Spleen (tissue), 7 donors: ENCODE measurements at regions not wholly inside any gene's neighbourhood (a gene's known extent, or its start where the extent isn't known, plus 50 kb on each side); places are given as distances from the start of the nearest gene placed in this dataset.

Experiments
- POLR2A ChIP-seq, 3 donors: fragments of 450-650 bp; IDR thresholded peaks; one replicate each; pipeline ENCODE4 v1.5.1; 2017; ENCODE audit warnings: antibody characterized with exemption in 3 of 3, mild to moderate bottlenecking in 1 of 3
- TF ChIP-seq, protein P1 (sequence below), 11 experiments: fragments of 200-600 bp in 7 of 11; fragments of 450-650 bp in 4 of 11; sonication (generic) in 4 of 11; IDR thresholded peaks in 8 of 11; conservative IDR thresholded peaks in 3 of 11; 1 replicate in 7 of 11; 2 replicates in 4 of 11; pipeline versions ENCODE4 v1.4.0 to v1.8.0; 2016 to 2021; ENCODE audit warnings: antibody characterized with exemption in 11 of 11, inconsistent platforms in 4 of 11, mild to moderate bottlenecking in 1 of 11
- donor health status: DM: no; HTN: no; CAD: no; lungs with moderate emphysema.
- donor health status: DM: no; HTN: no; CAD: no.
- donor health status: DM: no; HTN: no; CAD: no.

DNA sequence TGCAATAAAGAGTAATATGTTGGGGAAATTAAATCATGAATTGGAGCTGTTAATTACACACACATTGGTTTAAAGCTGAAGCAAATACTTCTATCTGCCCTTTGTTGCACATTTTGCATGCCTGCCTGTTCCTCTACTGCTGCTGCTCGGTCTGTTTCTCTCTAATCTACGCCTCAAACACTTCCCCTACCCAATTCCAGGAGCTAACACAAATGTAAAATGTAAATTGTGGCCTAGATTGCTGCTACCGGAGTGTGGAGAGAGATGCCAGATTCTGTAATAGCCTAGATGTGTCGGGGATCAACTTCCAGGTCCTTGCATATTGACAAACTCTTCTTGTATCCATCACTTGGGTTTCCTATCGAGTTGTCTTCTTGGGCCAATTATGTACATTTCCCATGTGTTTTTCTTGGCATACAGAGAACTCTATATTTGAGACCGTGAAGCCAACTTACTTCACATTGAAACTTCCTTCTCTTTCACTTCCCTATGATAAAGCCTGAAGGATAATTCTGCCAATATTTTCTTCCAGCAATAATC, 450.4 kb upstream of the NR2F2 start:
- TF ChIP-seq POLR2A (IDR thresholded peaks at IDR 0.05): no peak
- TF ChIP-seq, protein P1, sequence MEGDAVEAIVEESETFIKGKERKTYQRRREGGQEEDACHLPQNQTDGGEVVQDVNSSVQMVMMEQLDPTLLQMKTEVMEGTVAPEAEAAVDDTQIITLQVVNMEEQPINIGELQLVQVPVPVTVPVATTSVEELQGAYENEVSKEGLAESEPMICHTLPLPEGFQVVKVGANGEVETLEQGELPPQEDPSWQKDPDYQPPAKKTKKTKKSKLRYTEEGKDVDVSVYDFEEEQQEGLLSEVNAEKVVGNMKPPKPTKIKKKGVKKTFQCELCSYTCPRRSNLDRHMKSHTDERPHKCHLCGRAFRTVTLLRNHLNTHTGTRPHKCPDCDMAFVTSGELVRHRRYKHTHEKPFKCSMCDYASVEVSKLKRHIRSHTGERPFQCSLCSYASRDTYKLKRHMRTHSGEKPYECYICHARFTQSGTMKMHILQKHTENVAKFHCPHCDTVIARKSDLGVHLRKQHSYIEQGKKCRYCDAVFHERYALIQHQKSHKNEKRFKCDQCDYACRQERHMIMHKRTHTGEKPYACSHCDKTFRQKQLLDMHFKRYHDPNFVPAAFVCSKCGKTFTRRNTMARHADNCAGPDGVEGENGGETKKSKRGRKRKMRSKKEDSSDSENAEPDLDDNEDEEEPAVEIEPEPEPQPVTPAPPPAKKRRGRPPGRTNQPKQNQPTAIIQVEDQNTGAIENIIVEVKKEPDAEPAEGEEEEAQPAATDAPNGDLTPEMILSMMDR (IDR thresholded peaks at IDR 0.05 in 8 of 11, conservative IDR thresholded peaks at IDR 0.05 in 3 of 11): no peak
